ENCODE measurements at regions not wholly inside any gene's neighbourhood (a gene's known extent, or its start where the extent isn't known, plus 50 kb on each side); places are given as distances from the start of the nearest gene placed in this dataset.

- no peak overlapping the region for H3K4me3 ChIP-seq
- no peak for DNase-seq (ENCODE audit: low read depth in 1 of 2, low spot score in 1 of 2)
Measured at GRCh38 chr1:69269491-69269890, 298.2 kb upstream of the LRRC7 start.

DNA sequence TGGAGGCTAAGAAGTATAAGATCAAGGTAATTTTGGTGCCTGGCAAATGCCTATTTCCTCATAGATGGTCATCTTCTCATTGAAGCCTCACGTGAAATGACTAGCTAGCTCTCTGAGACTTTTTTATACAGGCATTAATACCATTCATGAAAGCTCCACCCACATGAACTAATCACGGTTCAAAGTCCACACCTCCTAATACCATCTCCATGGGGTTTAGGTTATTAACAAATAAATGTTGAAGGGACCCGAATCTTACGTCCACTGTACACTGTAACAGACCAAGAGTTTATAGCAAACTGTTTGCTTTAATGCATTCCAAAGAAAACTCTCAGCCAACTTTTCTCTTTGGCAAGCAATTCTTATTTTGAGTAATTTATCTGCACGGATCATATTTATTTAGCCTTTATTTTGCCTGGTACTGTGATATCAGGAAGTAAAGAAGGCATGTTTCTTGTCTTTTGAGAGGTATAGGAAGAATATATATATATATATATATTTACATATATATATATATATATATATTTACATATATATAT, 296.1 kb upstream of the LRRC7 start:
- Histone ChIP-seq H3K27me3 (no peaks in the 10 kb centered on the region), H3K4me1 (ENCODE audit: low read depth) (no peaks in the 10 kb centered on the region), H3K36me3 (no peaks in the 10 kb centered on the region), H3K27ac (no peak overlapping the region), H3K9me3 (ENCODE audit: low read depth) (no peaks in the 10 kb centered on the region), H3K4me3 (no peak overlapping the region)
- DNase-seq (ENCODE audit: low read depth in 1 of 2, low spot score in 1 of 2) = no peak
- TF ChIP-seq, protein P1, sequence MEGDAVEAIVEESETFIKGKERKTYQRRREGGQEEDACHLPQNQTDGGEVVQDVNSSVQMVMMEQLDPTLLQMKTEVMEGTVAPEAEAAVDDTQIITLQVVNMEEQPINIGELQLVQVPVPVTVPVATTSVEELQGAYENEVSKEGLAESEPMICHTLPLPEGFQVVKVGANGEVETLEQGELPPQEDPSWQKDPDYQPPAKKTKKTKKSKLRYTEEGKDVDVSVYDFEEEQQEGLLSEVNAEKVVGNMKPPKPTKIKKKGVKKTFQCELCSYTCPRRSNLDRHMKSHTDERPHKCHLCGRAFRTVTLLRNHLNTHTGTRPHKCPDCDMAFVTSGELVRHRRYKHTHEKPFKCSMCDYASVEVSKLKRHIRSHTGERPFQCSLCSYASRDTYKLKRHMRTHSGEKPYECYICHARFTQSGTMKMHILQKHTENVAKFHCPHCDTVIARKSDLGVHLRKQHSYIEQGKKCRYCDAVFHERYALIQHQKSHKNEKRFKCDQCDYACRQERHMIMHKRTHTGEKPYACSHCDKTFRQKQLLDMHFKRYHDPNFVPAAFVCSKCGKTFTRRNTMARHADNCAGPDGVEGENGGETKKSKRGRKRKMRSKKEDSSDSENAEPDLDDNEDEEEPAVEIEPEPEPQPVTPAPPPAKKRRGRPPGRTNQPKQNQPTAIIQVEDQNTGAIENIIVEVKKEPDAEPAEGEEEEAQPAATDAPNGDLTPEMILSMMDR (IDR thresholded peaks at IDR 0.05; ENCODE audit: low read depth, low read length) = no peak

More at GRCh38 chr1:69269491-69269890, 298.2 kb upstream of the LRRC7 start:
- Histone ChIP-seq H3K27me3 (no peaks in the 10 kb centered on the region), H3K27ac (no peak overlapping the region), H3K36me3 (no peaks in the 10 kb centered on the region), H3K4me1 (ENCODE audit: low read depth) (no peaks in the 10 kb centered on the region), H3K9me3 (ENCODE audit: low read depth) (no peaks in the 10 kb centered on the region)
- TF ChIP-seq, protein P1 (IDR thresholded peaks at IDR 0.05; ENCODE audit: low read depth, low read length) = no peak

DNA sequence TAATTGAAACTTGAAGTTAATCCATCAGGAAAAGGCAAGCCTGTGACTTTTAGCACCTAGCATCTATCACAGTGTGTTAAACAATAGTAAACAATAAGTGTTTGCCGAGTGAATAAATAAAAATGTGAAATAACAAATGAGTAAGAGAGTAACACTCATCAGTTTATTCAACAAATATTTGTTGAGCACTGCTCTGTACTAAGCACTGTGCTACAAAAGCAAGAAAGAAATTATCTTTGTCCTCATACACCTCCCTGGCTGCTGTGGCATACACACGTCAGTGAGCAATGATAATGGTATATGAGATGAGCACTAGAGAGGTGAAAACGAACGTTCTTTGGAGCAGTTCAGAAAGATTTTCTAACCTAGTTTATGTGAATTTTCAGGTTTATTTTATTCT, 295.0 kb upstream of the LRRC7 start:
- no peaks in the 10 kb centered on the region for H3K27me3 ChIP-seq
- no peaks in the 10 kb centered on the region for H3K4me1 ChIP-seq (ENCODE audit: low read depth)
- TF ChIP-seq, protein P1 (IDR thresholded peaks at IDR 0.05; ENCODE audit: low read depth, low read length) = no peak
- H3K27ac ChIP-seq = no peak overlapping the region
- H3K36me3 ChIP-seq = no peaks in the 10 kb centered on the region
- no peak for DNase-seq (ENCODE audit: low read depth in 1 of 2, low spot score in 1 of 2)
- no peak overlapping the region for H3K4me3 ChIP-seq
- H3K9me3 ChIP-seq (ENCODE audit: low read depth) = no peaks in the 10 kb centered on the region

DNA sequence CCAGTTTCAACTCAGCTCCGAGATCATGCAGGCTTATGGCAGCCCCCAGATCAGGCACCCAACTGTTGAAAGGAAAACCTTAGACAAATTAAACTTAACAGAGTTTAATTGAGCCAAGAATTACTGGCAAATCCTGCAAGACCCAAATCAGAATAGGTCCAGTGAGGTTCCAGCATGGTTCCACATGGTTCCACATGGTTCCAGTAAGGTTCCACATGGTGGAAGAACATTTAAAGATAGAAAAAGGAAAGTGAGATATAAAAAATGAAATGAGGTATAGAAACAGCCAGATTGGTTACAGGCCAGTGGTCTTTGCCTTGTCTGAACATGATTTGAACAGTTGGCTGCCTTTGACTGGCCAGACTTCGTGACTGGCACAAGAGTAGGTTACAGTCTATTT, 288.8 kb upstream of the LRRC7 start:
- no peak for DNase-seq (ENCODE audit: low read depth in 1 of 2, low spot score in 1 of 2)
- no peaks in the 10 kb centered on the region for H3K27me3 ChIP-seq
- H3K27ac ChIP-seq = no peak overlapping the region
- H3K4me1 ChIP-seq (ENCODE audit: low read depth) = no peaks in the 10 kb centered on the region
- TF ChIP-seq, protein P1 (IDR thresholded peaks at IDR 0.05; ENCODE audit: low read depth, low read length) = no peak
- H3K36me3 ChIP-seq = no peaks in the 10 kb centered on the region
- no peaks in the 10 kb centered on the region for H3K9me3 ChIP-seq (ENCODE audit: low read depth)
- no peak overlapping the region for H3K4me3 ChIP-seq

DNA sequence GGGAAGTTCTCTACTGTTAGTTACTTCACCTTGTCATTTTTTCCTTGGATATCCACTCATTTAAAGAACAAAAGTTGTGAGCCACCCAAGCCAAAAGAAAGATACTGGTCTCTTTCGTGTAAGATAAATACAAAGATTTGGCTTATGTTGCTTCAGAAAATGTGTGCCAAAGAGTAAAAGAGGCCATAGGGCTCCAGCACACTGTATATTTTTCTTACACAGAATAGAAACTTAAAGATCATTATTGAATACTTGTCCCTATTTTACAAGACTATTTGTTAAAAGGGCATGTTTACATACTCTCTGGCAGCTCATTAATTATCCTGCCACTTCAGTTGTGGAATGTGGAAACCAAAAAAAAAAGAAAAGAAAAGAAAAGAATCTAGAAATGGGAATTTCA, 284.2 kb upstream of the LRRC7 start:
- Histone ChIP-seq H3K27me3 (no peaks in the 10 kb centered on the region), H3K27ac (no peak overlapping the region), H3K4me3 (no peak overlapping the region), H3K4me1 (ENCODE audit: low read depth) (no peaks in the 10 kb centered on the region), H3K9me3 (ENCODE audit: low read depth) (no peaks in the 10 kb centered on the region), H3K36me3 (no peaks in the 10 kb centered on the region)
- TF ChIP-seq, protein P1 (IDR thresholded peaks at IDR 0.05; ENCODE audit: low read depth, low read length) = no peak
- DNase-seq (ENCODE audit: low read depth in 1 of 2, low spot score in 1 of 2) = no peak

DNA sequence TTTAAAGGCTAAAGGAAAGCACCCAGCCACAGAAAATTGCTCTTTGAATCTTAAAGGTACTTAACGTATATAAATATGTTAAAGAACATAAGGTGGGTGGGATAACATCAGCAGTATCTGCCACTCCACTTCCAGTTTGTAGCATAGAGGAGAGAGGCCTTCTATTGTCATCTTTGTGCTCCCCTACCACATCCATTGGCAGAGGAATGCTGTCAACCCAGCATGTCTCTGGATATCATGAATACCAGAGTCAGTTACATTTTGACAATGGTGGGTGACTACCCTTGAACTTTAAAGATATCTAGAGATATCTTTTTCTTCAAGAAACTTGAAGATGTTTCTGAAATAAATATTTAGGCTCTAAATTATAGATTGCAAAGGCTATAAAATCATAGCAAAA, 283.2 kb upstream of the LRRC7 start:
- no peaks in the 10 kb centered on the region for H3K4me1 ChIP-seq (ENCODE audit: low read depth)
- H3K36me3 ChIP-seq = no peaks in the 10 kb centered on the region
- TF ChIP-seq, protein P1 (IDR thresholded peaks at IDR 0.05; ENCODE audit: low read depth, low read length) = no peak
- H3K27me3 ChIP-seq = no peaks in the 10 kb centered on the region
- no peak for DNase-seq (ENCODE audit: low read depth in 1 of 2, low spot score in 1 of 2)
- H3K9me3 ChIP-seq (ENCODE audit: low read depth) = no peaks in the 10 kb centered on the region
- H3K4me3 ChIP-seq = no peak overlapping the region
- no peak overlapping the region for H3K27ac ChIP-seq

Measured in cardiac muscle cell (in vitro differentiated cells and primary cell).